Trophoblast cell (in vitro differentiated cells and primary cell): ENCODE measurements at regions not wholly inside any gene's neighbourhood (a gene's known extent, or its start where the extent isn't known, plus 50 kb on each side); places are given as distances from the start of the nearest gene placed in this dataset.

ENCODE experiments used
- DNase-seq, 2 donors: peaks; one replicate each; pipeline ENCODE4 v3.0.0-alpha.2; 2016
- H2AFZ ChIP-seq: 2 replicates; pipeline ENCODE4 v1.6.1; 2013; ENCODE audit warnings: low read length, moderate library complexity, mild to moderate bottlenecking; ENCODE audit not compliant: insufficient read depth, poor library complexity
- H2AK5ac ChIP-seq: 2 replicates; pipeline ENCODE4 v1.6.1; 2013; ENCODE audit warnings: mild to moderate bottlenecking, low read length
- H2BK120ac ChIP-seq: 2 replicates; pipeline ENCODE4 v1.6.1; 2013; ENCODE audit warnings: low read length, mild to moderate bottlenecking, moderate library complexity; ENCODE audit not compliant: insufficient read depth, poor library complexity
- H2BK12ac ChIP-seq: 2 replicates; pipeline ENCODE4 v1.6.1; 2013; ENCODE audit warnings: mild to moderate bottlenecking, low read length, moderate library complexity
- H2BK5ac ChIP-seq: 2 replicates; pipeline ENCODE4 v1.6.1; 2013; ENCODE audit warnings: low read length, low read depth, moderate library complexity, mild to moderate bottlenecking; ENCODE audit not compliant: poor library complexity
- H3K14ac ChIP-seq: 2 replicates; pipeline ENCODE4 v1.6.1; 2013; ENCODE audit warnings: mild to moderate bottlenecking, low read length
- H3K18ac ChIP-seq: 2 replicates; pipeline ENCODE4 v1.6.1; 2013; ENCODE audit warnings: mild to moderate bottlenecking, low read length
- H3K23ac ChIP-seq: 2 replicates; pipeline ENCODE4 v1.6.1; 2013; ENCODE audit warnings: low read length
- H3K27ac ChIP-seq: 2 replicates; pipeline ENCODE4 v1.5.1; 2013; ENCODE audit warnings: low read depth, mild to moderate bottlenecking, inconsistent platforms, low read length, moderate library complexity
- H3K27me3 ChIP-seq: 2 replicates; pipeline ENCODE4 v1.6.1; 2013; ENCODE audit warnings: inconsistent platforms, mild to moderate bottlenecking, low read length, moderate library complexity; ENCODE audit not compliant: insufficient read depth
- H3K36me3 ChIP-seq, 2 experiments: 1 replicate in 1 of 2; 2 replicates in 1 of 2; pipeline ENCODE4 v1.6.1; 2013; ENCODE audit warnings: low read length in 2 of 2, mild to moderate bottlenecking in 2 of 2, moderate library complexity in 1 of 2; ENCODE audit not compliant: insufficient read depth in 2 of 2, control insufficient read depth in 1 of 2
- H3K4ac ChIP-seq: 2 replicates; pipeline ENCODE4 v1.6.1; 2013; ENCODE audit warnings: low read depth, mild to moderate bottlenecking, low read length, moderate library complexity
- H3K4me1 ChIP-seq, 2 experiments: 1 replicate in 1 of 2; 2 replicates in 1 of 2; pipeline ENCODE4 v1.6.1; 2013; ENCODE audit warnings: low read length in 2 of 2, mild to moderate bottlenecking in 2 of 2, moderate library complexity in 1 of 2; ENCODE audit not compliant: insufficient read depth in 2 of 2, control insufficient read depth in 1 of 2
- H3K4me2 ChIP-seq: 2 replicates; pipeline ENCODE4 v1.6.1; 2013; ENCODE audit warnings: inconsistent platforms, mild to moderate bottlenecking, low read length, moderate library complexity
- H3K4me3 ChIP-seq: 2 replicates; pipeline ENCODE4 v1.5.1; 2013; ENCODE audit warnings: mild to moderate bottlenecking, low read depth, low read length, inconsistent platforms
- H3K79me1 ChIP-seq: one replicate; pipeline ENCODE4 v1.6.1; 2013; ENCODE audit warnings: low read length
- H3K79me2 ChIP-seq: 2 replicates; pipeline ENCODE4 v1.6.1; 2013; ENCODE audit warnings: low read length, mild to moderate bottlenecking; ENCODE audit not compliant: control insufficient read depth, insufficient read depth, poor library complexity
- H3K9ac ChIP-seq: 2 replicates; pipeline ENCODE4 v1.6.1; 2013; ENCODE audit warnings: mild to moderate bottlenecking, low read length
- H3K9me3 ChIP-seq: 2 replicates; pipeline ENCODE4 v1.6.1; 2013; ENCODE audit warnings: low read depth, mild to moderate bottlenecking, control low read depth, inconsistent platforms, low read length; ENCODE audit not compliant: insufficient read depth
- H4K12ac ChIP-seq: 2 replicates; pipeline ENCODE4 v1.6.1; 2013; ENCODE audit warnings: low read depth, mild to moderate bottlenecking, low read length, moderate library complexity
- H4K8ac ChIP-seq: 2 replicates; pipeline ENCODE4 v1.6.1; 2013; ENCODE audit warnings: low read depth, mild to moderate bottlenecking, low read length, moderate library complexity
- H4K91ac ChIP-seq: one replicate; pipeline ENCODE4 v1.6.1; 2013; ENCODE audit warnings: low read depth, mild to moderate bottlenecking, low read length, moderate library complexity
- WGBS: extraction: QIAGEN DNeasy Blood & Tissue Kit; methylation state at CpG from one replicate; pipeline ENCODE4 v1.1.7; 2013; ENCODE audit warnings: missing lambda C conversion rate; ENCODE audit not compliant: insufficient read length, insufficient coverage; ENCODE audit errors: extremely low coverage; 5-methylcytosine and 5-hydroxymethylcytosine counted together

- no peak for DNase-seq
- no peak overlapping the region for H4K91ac ChIP-seq
- H2BK120ac ChIP-seq: no peak overlapping the region
- no peak overlapping the region for H3K27ac ChIP-seq
- WGBS: no CpG with 5 or more reads among the region's 3 CpGs
- no peaks in the 10 kb centered on the region for H3K9me3 ChIP-seq
- no peak overlapping the region for H2BK5ac ChIP-seq
- H3K79me1 ChIP-seq: no peaks in the 10 kb centered on the region
- no peak overlapping the region for H3K18ac ChIP-seq
- H2BK12ac ChIP-seq: no peak overlapping the region
- H3K4me2 ChIP-seq: no peak overlapping the region
- H4K8ac ChIP-seq: no peak overlapping the region
- H3K4me3 ChIP-seq: no peak overlapping the region
- no peak overlapping the region for H4K12ac ChIP-seq
- no peak overlapping the region for H3K9ac ChIP-seq
- no peak overlapping the region for H2AK5ac ChIP-seq
- no peaks in the 10 kb centered on the region for H3K4me1 ChIP-seq
- no peaks in the 10 kb centered on the region for H3K27me3 ChIP-seq
- H3K36me3 ChIP-seq: no peaks in the 10 kb centered on the region
- H3K79me2 ChIP-seq: no peaks in the 10 kb centered on the region
- no peak overlapping the region for H3K14ac ChIP-seq
- no peak overlapping the region for H2AFZ ChIP-seq
- H3K23ac ChIP-seq: no peak overlapping the region
- no peak overlapping the region for H3K4ac ChIP-seq
These were observed 1461.7 kb upstream of the ALCAM start for GRCh38 chr3:103904991-103905390.

DNA sequence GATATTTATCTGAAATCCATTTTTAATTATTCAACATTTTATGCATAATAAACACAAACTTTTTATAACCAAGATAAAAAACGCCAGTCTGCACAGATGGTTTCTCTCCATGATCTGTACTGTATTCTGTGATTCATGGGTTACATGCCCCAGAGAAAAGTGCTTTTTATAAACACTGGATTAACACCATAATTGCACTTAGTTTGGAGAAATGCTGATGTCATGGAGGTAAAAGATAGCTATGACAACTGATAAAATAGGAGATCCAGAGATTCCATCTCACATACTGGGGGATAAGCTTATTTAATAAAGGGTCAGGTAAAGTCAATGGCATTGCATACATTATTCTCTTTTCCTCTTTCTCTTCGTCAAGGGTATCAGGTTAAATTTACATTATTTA is 1460.4 kb upstream of the ALCAM start:
- Histone ChIP-seq H3K36me3 (no peaks in the 10 kb centered on the region), H3K79me1 (no peaks in the 10 kb centered on the region), H3K4me3 (no peak overlapping the region), H3K9ac (no peak overlapping the region), H3K27me3 (no peaks in the 10 kb centered on the region), H3K4ac (no peak overlapping the region), H2BK120ac (no peak overlapping the region), H3K14ac (no peak overlapping the region), H3K4me2 (no peak overlapping the region), H3K23ac (no peak overlapping the region), H2BK12ac (no peak overlapping the region), H4K12ac (no peak overlapping the region), H3K4me1 (no peaks in the 10 kb centered on the region), H3K27ac (no peak overlapping the region), H2AK5ac (no peak overlapping the region), H3K18ac (no peak overlapping the region), H3K9me3 (no peaks in the 10 kb centered on the region), H2AFZ (no peak overlapping the region), H4K91ac (no peak overlapping the region), H4K8ac (no peak overlapping the region), H2BK5ac (no peak overlapping the region), H3K79me2 (no peaks in the 10 kb centered on the region)
- no peak for DNase-seq
- no CpG with 5 or more reads among the region's 2 CpGs for WGBS

GRCh38 chr3:103906808-103907207 is 1459.9 kb upstream of the ALCAM start:
- H3K4me1 ChIP-seq: no peaks in the 10 kb centered on the region
- H3K27me3 ChIP-seq: no peaks in the 10 kb centered on the region
- no peak overlapping the region for H3K14ac ChIP-seq
- WGBS: 100% methylated on average over 1 of the region's 2 CpGs
- H3K4me2 ChIP-seq: no peak overlapping the region
- H4K8ac ChIP-seq: no peak overlapping the region
- no peak overlapping the region for H2AFZ ChIP-seq
- no peak overlapping the region for H4K91ac ChIP-seq
- no peak overlapping the region for H2BK12ac ChIP-seq
- no peak overlapping the region for H3K4me3 ChIP-seq
- no peak overlapping the region for H2BK120ac ChIP-seq
- H3K79me1 ChIP-seq: no peaks in the 10 kb centered on the region
- no peak overlapping the region for H3K4ac ChIP-seq
- no peak overlapping the region for H2AK5ac ChIP-seq
- H4K12ac ChIP-seq: no peak overlapping the region
- no peak overlapping the region for H3K23ac ChIP-seq
- no peaks in the 10 kb centered on the region for H3K9me3 ChIP-seq
- no peak for DNase-seq
- H2BK5ac ChIP-seq: no peak overlapping the region
- no peak overlapping the region for H3K27ac ChIP-seq
- H3K9ac ChIP-seq: no peak overlapping the region
- H3K36me3 ChIP-seq: no peaks in the 10 kb centered on the region
- no peak overlapping the region for H3K18ac ChIP-seq
- no peaks in the 10 kb centered on the region for H3K79me2 ChIP-seq

GRCh38 chr3:103907567-103907966 is 1459.1 kb upstream of the ALCAM start:
- no peak overlapping the region for H3K4me2 ChIP-seq
- H2BK12ac ChIP-seq: no peak overlapping the region
- no peak overlapping the region for H2AK5ac ChIP-seq
- H3K36me3 ChIP-seq: no peaks in the 10 kb centered on the region
- no peak overlapping the region for H3K18ac ChIP-seq
- no peaks in the 10 kb centered on the region for H3K79me1 ChIP-seq
- no peak overlapping the region for H2BK5ac ChIP-seq
- H3K9me3 ChIP-seq: no peaks in the 10 kb centered on the region
- H3K14ac ChIP-seq: no peak overlapping the region
- H2BK120ac ChIP-seq: no peak overlapping the region
- H2AFZ ChIP-seq: no peak overlapping the region
- H3K9ac ChIP-seq: no peak overlapping the region
- no peak overlapping the region for H3K4me3 ChIP-seq
- H3K27ac ChIP-seq: no peak overlapping the region
- no peak overlapping the region for H4K91ac ChIP-seq
- no peak for DNase-seq
- no peaks in the 10 kb centered on the region for H3K4me1 ChIP-seq
- H3K4ac ChIP-seq: no peak overlapping the region
- H4K8ac ChIP-seq: no peak overlapping the region
- H3K27me3 ChIP-seq: no peaks in the 10 kb centered on the region
- no peak overlapping the region for H3K23ac ChIP-seq
- WGBS: no CpG with 5 or more reads among the region's 3 CpGs
- no peaks in the 10 kb centered on the region for H3K79me2 ChIP-seq
- no peak overlapping the region for H4K12ac ChIP-seq
